NOMO-1 treated with DMSO at 0.1 percent for 48 hours (cell line): ENCODE measurements at regions not wholly inside any gene's neighbourhood (a gene's known extent, or its start where the extent isn't known, plus 50 kb on each side); places are given as distances from the start of the nearest gene placed in this dataset.

Experiments used
- DNase-seq: peaks from one replicate; lab custom pipeline; 2025; ENCODE audit not compliant: unreplicated experiment; lab: John Stamatoyannopoulos, UW

DNA sequence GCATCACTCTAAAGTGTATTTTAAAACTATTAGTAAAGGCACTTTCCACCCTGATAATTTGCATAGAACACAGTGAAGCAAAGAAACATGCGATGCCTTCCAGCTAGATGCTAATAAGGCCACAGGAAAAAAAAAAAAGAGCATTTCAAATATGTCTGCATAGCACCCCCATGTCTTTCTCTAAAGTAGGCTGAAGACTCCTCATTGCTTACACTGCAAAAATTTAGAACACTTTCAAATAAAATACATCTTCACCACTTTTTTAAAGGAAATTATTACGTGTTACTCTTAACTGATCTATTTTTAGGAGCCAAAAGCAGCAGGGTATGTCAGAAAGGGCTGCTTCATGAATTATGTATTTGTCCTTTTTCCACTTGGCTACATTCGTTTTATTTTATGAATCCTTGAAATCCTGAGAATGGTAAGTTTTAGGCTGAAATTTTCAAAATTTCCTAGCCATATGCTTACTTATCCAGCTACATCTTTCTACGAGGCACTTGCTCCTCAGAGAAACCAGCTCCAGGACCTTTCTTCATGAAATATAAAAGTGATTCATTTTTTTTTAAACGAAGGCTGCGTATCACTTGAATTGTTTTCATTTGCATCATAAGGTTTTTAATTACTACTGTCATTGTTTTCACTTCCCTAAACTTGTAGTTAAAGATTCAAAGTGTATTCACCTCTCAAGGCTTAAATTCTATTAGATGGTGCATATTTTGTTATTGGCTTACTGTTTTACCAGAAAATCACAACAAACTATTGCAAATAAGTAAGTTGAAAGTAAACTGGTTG, 513.0 kb downstream of the PTPRC start:
- DNase-seq, result peak; percentile 78

DNA sequence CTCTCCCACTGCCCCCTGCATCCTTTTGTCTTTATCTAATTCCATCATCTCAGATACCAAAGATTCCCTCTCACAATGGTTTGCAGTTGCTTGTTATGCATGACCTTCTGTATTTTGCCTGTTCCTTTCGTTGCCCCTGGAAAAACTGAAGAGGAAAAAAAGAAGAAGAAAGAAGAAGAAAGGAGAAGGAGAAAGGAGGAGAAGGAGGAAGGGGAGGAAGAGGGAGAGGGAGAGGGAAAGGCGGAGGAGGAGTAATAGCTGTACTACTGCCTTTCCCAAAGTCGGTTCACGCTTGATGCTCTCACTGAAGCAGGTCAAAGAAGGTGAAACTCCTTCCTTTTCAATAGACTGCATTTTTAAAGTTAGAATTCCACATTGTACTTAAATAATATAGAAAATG, 513.8 kb downstream of the PTPRC start:
- no peak for DNase-seq

DNA sequence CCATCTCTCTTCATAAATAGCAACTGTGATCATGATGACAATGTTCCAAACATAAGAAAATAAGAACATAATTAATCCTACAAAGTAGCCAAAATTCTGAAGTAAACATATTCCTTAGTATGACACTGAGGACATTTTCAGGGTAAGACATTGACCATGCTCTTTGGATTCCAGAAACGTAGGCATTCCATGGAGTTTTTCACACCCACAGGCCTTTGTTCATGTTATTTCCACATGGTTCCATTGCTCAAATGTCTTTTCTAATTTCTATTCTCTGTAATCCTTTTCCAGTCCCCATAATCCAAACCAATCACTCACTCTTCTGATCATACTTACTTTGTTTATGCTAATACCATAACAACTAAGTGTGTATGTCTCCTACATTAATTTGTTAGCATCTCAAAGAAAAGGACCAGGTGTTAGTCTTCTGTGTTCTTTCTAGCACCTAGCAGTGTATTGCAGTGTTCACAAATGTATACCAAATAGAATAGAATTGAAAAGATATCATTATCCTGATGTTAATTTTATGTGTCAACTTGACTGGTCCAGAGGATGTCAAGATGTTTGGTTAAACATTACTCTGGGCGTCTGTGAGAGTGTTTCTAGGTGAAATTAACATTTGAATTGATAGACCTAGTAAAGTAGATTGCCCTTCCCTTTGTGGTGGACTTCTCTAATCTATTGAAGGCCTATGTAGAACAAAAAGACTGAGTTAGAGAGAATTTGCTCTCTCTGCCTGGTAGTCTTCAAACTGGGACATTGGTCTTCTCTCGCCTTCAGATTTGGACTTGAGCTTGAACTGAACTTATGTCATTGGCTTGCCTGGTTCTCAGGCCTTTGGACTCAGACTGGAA, 516.6 kb downstream of the PTPRC start:
- no peak for DNase-seq

DNA sequence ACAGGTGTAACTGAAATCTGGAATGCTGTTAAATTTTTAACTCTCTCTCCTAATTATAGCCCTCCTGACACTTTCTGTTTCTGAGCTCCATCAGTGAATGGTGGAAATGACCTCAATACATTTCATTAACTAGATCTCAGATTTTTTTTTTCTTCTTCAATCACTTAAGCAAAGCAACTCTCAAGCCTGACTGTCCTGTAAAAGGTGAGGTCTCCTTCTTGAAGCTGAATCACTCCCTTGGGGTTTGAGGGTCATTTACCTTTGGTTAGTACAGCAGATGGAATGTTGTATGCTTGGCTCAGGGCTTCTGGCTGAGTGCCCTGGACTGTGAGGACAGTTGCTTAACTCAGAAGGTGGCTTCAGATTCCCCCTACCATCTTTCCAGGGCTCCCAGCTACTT, 518.7 kb downstream of the PTPRC start:
- DNase-seq, result no peak

DNA sequence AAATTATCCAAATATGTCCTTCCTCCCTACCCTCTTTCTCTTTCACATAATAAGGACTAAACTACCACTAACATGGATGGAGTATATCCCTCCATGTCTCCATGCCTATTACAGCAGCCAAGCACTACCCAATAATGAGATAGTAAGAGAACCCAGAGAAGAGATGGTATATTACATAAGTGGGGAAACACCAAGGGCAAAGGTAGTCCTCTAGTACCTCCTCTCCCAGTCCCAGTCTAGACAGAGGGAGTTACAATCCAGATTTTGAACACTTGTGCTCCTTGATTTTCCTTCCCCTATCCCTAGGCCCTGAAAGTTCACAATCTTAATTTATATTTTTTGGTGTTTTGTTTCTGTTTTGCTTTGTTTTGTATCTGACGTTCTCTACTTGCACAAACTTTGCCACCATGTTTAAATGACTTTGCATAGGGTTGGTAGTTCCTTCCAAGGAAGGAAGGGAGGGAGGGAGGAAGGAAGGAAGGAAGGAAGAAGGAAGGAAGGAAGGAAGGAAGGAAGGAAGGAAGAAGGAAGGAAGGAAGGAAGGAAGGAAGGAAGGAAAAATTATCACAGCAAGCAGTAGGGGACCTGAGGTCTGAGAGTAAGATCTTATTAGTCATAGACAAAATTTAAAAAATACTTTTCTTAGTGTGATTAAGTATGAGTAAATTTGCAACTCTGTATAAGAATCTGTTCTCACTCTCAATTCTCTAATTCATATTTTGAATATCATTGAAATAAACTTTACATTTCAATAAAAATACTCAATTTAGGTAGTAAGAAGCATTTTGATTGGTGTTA, 521.9 kb downstream of the PTPRC start:
- no peak for DNase-seq

DNA sequence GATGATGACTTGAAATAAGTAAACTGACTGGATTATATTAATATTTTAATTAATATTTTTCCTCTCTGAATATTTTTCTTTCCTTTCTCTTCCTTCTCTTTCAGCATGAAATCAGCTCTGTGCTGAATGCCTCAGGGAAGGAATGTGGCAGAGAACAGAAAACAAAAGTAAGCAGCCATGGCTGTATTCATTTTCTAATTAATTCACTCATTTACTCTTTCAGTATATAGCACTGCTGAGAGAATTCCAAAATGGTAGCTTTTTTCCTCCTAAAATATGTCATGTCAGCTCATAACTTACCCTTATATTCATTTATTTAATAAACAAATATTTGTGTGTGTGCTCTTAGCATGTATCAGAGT, 522.5 kb downstream of the PTPRC start:
- DNase-seq, result no peak

DNA sequence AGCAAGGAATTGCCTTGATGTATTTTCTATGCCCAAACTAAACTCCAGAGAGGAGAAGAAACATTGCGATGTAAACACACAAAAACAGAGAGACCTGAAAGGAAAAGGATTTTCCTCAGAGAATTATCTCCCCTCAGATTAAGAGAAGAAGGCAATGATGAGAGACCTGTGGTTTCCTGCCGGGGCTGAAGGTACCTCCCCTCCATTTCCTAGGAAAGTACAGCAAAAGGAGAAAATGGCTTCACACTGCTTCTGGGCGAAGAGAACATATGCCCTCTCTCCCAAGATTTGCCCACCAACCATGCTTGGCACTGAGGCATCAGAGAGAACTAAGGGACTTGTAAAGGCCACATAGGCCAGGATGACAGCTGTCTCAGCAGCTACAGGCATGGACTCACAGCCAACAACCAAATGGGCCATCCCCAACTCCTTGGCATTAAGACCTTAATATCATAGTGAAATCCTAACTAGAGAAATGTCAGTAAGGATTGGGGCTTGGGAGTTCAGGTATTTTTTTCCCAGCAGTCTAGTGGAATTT, 523.0 kb downstream of the PTPRC start:
- no peak for DNase-seq

DNA sequence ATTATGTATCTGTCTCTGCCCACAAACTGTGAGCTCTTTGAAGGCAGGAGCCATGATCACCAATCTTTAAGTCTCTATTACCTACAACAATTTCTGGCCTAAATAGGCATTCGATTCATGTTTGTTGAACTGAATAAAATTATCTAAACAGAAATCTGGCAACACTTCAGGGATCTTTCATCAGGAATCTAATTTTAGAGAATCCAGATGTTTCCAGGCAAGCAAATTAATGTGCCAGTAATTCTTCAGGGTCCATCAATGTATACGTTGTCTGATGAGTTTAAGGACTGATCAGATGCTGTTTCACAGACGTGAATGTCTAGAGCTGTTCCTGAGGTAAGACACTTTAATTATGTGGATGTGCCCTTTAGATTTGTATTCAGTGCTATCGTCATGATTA, 524.4 kb downstream of the PTPRC start:
- no peak for DNase-seq

DNA sequence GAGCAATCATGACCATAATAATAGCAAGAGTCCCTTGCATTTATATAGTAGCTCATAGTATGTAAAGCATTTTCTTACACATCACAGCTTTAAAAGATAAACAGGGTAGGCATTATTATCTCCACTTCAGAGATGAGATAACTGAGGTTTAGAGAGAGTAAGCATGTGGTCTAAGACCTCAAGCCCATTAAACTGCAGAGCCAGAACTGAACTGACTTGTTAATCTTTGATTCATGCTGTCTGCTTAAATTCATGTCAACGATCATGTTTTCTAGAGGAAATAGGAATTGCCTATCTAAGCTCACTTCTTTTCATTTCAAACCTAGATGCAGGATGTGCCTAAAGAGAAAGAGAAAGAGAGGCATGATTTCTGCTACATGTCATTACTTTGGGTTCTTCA, 524.8 kb downstream of the PTPRC start:
- DNase-seq, result no peak

DNA sequence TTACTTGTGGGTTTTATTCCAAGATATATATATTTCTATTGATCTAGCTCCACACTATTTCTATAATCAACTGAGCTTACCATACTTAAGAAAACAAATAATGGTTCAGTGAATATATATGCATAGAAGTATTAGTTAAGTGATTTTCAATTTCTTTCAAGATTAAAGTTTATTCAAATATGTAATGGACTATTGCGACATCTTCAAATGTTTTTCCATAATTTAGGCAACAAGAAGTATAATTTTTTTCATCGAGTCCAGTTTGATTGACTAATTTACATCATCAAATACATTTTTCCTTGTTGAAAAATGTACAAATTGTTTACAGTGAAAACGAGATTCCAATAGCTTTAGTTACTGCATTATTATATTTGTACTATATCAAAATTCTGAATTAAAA, 528.6 kb downstream of the PTPRC start:
- DNase-seq, result no peak

DNA sequence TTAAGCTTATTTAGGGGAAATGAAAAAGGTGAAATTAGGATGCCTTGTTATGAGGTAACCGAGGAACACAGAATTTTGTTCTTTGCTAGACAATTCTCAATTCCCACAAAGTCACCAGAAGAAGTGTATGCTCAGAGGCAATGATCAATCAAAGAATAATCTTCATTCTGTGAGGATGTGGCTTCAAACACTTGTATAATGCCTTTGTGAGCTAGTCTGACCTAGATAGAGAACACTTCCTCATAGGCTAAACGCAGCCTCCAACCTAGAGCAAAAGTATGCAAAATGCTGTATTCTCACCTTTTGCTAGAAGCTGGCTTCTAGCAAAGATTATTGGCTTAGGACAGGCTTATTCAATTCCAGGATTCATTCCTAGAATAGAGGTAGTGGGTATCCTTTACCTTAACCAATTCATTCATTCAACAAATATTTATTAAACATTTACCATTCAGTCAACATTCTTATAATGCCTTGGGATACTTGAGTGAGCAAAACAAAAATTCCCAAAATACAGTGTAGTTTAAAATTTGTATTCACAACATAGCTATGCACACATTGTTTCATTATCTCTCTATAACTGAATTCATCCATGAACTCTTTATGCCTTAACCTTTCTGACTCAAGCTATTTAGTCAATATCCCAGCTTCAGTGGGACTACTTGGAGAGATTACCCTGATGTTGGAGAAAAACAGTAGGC, 530.2 kb downstream of the PTPRC start:
- DNase-seq, result peak; percentile 12

DNA sequence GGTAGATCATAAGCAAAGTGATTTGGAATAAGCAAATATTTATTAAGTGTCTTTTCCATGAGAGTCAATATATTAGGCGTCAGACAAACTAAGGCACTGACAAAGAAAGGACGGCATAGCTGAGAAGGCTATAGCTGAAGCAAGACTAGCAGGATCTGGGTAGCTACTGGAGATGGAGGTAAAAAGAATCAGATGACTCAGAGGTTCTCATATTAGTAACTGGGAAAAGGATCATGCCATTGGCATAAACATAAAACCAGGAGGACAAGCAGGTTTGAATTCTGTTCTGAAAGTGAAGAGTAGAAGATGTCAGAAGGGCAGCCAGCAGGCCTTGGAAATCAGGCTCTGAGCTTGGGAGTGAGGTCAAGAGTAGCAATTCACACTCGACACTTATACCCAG, 531.9 kb downstream of the PTPRC start:
- no peak for DNase-seq

DNA sequence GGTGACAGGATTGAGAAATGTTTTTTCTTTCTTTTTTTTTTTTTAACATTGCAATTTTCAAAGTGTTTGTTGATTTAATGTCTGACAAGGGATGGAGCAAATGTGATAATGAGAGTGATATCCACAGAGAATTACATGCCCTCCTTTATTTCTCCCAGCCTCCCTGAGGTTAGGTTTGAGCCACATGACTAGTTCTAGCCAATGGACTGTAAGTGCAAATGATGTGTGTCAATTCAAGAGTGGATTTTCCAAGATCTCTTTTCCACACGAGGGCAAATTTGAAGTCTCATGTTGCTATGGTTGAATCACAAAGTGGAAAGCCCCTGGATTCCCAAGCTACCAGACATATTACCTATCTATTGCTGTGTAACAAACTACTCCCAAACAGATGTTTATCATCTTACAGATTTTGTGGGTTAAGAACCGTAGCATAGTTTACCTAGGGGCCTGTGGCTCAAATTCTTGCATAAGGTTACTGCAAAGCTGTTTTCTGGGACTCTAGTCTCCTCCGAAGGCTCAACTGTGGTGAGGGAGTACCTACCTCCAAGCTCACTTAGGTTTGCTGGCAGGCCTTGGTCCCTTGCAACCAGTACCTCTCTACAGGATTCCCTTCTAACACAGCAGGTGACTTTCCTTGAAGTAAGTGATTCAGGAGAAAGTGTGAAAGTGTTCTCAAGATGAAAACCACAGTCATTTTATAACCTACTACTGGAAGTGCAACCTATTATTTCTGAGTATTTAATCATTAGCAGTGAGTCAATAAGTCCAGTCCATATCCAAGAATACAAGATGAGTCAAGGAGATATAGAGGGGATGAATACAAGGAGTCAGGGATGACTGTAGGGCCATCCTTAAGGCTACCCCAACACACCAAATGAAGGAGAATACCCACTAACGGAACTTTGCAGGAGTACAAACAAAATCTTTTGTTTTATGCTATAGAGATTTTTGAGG, 533.6 kb downstream of the PTPRC start:
- DNase-seq, result no peak

DNA sequence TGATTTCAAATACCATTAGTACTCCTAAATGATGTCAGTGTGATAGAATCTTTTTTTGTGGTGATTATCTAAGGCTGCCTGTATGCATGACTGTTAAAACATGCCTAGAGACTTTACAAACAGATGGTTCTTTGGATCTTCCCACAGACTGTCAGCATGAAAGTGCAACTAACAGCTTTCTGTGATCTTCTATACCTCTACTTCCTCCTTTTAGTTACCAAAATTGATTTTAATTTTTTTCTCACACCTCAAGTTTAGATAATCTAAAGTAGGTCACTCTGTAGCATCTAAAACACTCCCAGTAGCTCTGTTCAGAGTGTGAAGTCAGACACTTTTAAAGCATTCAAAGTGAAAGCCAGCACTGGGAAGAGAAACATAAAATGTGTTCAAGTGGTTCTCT, 534.5 kb downstream of the PTPRC start:
- peak; percentile 80 for DNase-seq

DNA sequence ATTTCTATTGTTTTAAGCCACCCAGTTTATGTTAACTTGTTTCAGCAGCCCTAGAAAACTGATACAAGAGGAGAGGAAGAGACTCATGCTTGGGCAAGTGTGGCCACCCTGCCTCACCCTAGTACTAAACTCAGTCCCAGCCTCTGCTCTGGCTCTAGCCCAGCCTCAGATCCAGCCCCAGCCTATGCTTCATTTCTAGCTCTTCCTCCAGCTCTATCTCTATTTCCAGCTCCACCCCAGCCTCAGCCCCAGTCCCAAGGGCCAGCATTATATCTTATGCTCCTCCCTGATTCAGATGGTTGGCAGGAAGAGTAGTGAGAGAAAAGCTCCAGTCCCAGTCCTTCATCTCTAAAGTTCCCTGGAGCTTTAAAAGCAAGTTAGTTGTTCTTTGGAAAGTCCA, 535.5 kb downstream of the PTPRC start:
- no peak for DNase-seq

DNA sequence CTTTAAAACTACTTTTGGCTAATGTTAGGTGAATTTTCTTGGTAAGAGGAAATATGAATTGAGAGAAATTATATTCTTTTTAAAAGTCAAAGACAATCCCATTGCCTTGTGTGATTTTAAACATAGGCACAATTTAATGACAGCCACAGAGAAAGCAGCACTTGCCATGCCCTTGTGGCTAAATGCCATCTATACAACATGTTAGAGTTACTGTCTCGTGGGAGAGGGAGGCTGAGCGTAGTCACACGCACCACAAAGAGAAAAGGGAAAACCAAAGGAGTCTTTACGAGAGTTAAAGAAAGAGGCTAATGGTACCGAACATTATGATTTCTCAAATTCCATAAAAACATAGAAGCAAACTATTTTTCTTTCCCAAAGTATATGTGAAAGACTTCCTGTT, 537.9 kb downstream of the PTPRC start:
- no peak for DNase-seq

DNA sequence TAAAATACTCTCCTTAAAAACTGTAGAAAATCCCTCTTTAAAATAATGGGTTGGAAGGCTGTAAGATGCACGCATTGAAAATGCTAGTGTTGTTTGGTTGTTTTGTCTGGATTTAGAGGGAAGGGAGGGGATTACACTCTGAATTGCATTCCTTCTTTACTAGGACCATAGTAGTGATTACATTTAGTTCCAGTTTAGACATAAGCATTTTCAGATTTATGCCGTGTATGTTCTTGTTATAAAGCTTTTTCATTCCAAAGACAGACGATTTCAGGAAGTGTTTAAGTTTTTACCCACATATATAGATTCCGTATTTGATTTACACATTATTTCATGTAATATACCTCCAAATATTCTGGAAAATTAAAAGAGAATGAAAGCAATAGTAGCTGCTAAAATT, 538.4 kb downstream of the PTPRC start:
- no peak for DNase-seq

DNA sequence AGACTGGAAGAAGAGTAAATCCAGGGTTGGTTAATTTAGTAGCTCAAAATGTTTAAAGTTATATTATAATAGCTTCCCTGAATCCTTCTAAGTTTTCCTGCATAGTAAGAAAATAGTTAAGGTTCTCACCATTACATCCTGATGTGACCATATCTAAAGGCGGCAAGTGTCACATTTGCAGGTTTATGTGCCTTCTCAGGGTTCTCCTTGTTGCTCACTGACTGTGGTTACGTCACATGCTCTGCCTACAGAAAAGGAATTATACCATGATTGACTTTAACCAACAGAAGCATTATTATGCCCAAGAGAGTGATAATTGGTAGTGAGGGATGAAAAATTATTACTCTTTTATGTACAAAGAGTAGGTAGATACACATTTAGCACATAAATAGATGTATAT, 539.8 kb downstream of the PTPRC start:
- DNase-seq, result no peak

DNA sequence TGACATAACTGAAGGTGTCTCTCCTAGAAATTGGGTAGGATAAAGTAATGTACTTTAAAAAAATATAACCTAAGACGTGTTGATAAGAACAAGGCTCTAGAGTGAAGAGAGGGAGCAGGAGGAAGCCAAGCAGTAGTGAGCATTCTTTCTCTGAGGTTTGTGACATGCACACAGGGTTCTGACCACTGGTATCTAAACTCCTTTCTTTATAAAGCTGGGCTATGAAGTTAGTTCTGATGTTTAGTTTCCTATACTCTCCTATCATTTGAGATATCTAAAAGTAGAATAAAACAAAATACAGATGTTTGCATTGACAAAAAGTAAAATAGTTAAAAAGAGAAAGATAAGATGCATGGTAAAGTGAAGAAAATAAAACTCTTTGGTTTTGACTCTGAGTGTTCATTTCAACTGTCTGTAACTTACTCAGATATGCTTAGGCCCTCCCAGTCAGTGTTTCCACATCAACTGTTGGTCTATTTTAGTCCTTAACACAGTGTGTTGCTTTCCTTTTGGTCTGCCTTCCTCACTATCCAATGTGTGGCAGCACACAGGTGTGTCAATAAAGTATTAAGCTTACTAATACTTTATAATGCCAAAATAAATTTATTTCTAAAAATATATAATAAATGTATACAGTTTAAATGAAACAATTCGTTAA, 543.5 kb downstream of the PTPRC start:
- peak; percentile 86 for DNase-seq
